Ovary (tissue), 7 donors: ENCODE measurements at regions not wholly inside any gene's neighbourhood (a gene's known extent, or its start where the extent isn't known, plus 50 kb on each side); places are given as distances from the start of the nearest gene placed in this dataset.

Source experiments
- DNase-seq, 5 donors: peaks; one replicate each; pipeline ENCODE4 v3.0.0-alpha.2; 2019 to 2020
- H3K27ac ChIP-seq, 2 donors: fragments of 200-600 bp; one replicate each; pipeline versions ENCODE4 v1.5.1 to v1.8.0; 2019 to 2022
- H3K27me3 ChIP-seq: fragments of 200-600 bp; one replicate; pipeline ENCODE4 v1.8.0; 2022
- H3K36me3 ChIP-seq: fragments of 200-600 bp; sonication (generic); one replicate; pipeline ENCODE4 v1.5.1; 2019
- H3K4me1 ChIP-seq: one replicate; pipeline ENCODE4 v1.8.1; 2013; ENCODE audit warnings: mild to moderate bottlenecking, moderate library complexity; ENCODE audit not compliant: insufficient read depth
- H3K4me3 ChIP-seq: fragments of 200-600 bp; sonication (generic); one replicate; pipeline ENCODE4 v1.5.1; 2017
- H3K9me3 ChIP-seq, 2 donors: fragments of 200-600 bp in 1 of 2; sonication (generic) in 1 of 2; one replicate each; pipeline versions ENCODE4 v1.5.1 to v1.8.1; 2013 to 2019; ENCODE audit warnings: mild to moderate bottlenecking in 1 of 2, moderate library complexity in 1 of 2
- EP300 ChIP-seq: sonication (generic); formaldehyde crosslinking; IDR thresholded peaks from one replicate; pipeline ENCODE4 v1.6.1; 2017; ENCODE audit warnings: antibody characterized with exemption
- POLR2A ChIP-seq: fragments of 450-650 bp; IDR thresholded peaks from one replicate; pipeline ENCODE4 v1.6.1; 2017; ENCODE audit warnings: antibody characterized with exemption, mild to moderate bottlenecking, moderate library complexity
- WGBS, 3 donors: extraction: QIAGEN DNeasy Blood & Tissue Kit in 1 of 3; methylation state at CpG; one replicate each; pipeline versions ENCODE4 v1.1.5 to v1.1.7; 2013 to 2017; 5-methylcytosine and 5-hydroxymethylcytosine counted together
- intact Hi-C, 4 donors: fragments of 100-400 bp; cut with DNase I; formaldehyde crosslinking; loops; one replicate each; pipeline versions ENCODE4 v1.11.0 to v1.15.1; 2022 to 2023
- TF ChIP-seq, protein P1 (sequence below), 3 donors: fragments of 450-650 bp in 2 of 3; fragments of 200-600 bp in 1 of 3; IDR thresholded peaks; one replicate each; pipeline versions ENCODE4 v1.5.1 to v1.8.0; 2016 to 2022; ENCODE audit warnings: antibody characterized with exemption in 3 of 3, mild to moderate bottlenecking in 1 of 3
- donor health status: DM: no; HTN: no; CAD: no; lungs with moderate emphysema.
- donor health status: DM: no; HTN: no; CAD: no.
- donor health status: Bipolar disorder and iron deficiency.
- donor health status: DM: no; HTN: no; CAD: no.
- donor health status: DM: yes; HTN: yes; CAD: no.

GRCh38 chr4:95601356-95601755 is 52.6 kb upstream of the UNC5C start:
- Histone ChIP-seq H3K36me3 (no peaks in the 10 kb centered on the region), H3K4me3 (no peak overlapping the region), H3K27me3 (no peaks in the 10 kb centered on the region), H3K4me1 (no peaks in the 10 kb centered on the region), H3K27ac (no peak overlapping the region), H3K9me3 (no peaks in the 10 kb centered on the region)
- intact Hi-C loops: no loop called here
- 93 to 95% (median 95%) methylated on average over 4 of the region's 4 CpGs for WGBS, 3 donors
- no peak for DNase-seq
- TF ChIP-seq EP300 (no peak), POLR2A (no peak)
- TF ChIP-seq, protein P1, sequence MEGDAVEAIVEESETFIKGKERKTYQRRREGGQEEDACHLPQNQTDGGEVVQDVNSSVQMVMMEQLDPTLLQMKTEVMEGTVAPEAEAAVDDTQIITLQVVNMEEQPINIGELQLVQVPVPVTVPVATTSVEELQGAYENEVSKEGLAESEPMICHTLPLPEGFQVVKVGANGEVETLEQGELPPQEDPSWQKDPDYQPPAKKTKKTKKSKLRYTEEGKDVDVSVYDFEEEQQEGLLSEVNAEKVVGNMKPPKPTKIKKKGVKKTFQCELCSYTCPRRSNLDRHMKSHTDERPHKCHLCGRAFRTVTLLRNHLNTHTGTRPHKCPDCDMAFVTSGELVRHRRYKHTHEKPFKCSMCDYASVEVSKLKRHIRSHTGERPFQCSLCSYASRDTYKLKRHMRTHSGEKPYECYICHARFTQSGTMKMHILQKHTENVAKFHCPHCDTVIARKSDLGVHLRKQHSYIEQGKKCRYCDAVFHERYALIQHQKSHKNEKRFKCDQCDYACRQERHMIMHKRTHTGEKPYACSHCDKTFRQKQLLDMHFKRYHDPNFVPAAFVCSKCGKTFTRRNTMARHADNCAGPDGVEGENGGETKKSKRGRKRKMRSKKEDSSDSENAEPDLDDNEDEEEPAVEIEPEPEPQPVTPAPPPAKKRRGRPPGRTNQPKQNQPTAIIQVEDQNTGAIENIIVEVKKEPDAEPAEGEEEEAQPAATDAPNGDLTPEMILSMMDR (IDR thresholded peaks at IDR 0.05): no peak

- Histone ChIP-seq H3K4me3 (no peak overlapping the region), H3K36me3 (no peaks in the 10 kb centered on the region), H3K4me1 (no peaks in the 10 kb centered on the region), H3K9me3 (no peaks in the 10 kb centered on the region), H3K27ac (no peak overlapping the region), H3K27me3 (no peaks in the 10 kb centered on the region)
- DNase-seq: no peak
- TF ChIP-seq EP300: no peak
- TF ChIP-seq, protein P1 (IDR thresholded peaks at IDR 0.05): no peak
- no peak for TF ChIP-seq POLR2A
- 69 to 78% (median 71%) methylated on average over 7 of the region's 7 CpGs for WGBS, 3 donors
- intact Hi-C loops: no loop called here
These were observed 51.1 kb upstream of the UNC5C start for GRCh38 chr4:95599777-95600400.
